HG02588 (cell line): ENCODE measurements at regions not wholly inside any gene's neighbourhood (a gene's known extent, or its start where the extent isn't known, plus 50 kb on each side); places are given as distances from the start of the nearest gene placed in this dataset.

Experiments used
- ATAC-seq: cut with Tn5 transposase; IDR thresholded peaks from one replicate; pipeline ENCODE4 v1.9.1; 2021; ENCODE audit warnings: mild to moderate bottlenecking, moderate library complexity; ENCODE audit not compliant: unreplicated experiment

DNA sequence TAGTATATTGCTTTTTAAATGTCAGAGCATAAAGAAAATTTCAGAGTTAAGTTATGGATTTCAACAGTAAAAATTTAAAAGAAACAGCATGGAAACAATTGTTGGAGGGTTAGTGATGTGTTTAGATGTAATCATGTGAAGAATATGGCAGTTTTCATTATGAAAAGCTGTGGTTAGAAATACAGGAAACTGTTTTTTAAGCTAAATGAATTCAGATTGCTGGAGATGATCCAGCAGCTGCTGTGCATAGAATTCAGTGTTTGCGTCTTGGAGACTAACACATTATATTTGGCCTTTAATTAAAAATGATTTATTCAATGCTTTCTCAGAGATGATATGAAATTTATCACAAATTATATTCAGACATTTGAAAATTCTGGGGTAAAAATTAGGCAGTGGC, 273.6 kb upstream of the LRRC7 start:
- ATAC-seq: no peak

DNA sequence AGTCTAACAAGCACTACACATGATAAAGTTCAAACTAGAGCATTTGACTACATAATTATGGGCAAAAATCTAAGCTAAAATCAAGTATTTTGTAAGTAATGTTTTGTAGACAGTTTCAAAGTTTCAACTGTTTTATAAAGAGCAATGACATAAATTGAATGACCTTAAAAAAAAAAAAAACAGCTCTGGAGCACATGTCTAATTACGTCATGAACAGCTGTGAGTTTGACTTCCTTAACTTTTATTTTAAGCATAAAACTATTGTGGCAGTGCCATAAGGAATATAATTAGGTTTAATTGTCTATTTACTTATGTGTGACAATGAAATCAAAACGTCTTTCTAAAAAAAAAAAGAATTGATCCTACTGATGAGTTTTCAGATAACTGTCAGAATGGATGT, 272.5 kb upstream of the LRRC7 start:
- no peak for ATAC-seq

DNA sequence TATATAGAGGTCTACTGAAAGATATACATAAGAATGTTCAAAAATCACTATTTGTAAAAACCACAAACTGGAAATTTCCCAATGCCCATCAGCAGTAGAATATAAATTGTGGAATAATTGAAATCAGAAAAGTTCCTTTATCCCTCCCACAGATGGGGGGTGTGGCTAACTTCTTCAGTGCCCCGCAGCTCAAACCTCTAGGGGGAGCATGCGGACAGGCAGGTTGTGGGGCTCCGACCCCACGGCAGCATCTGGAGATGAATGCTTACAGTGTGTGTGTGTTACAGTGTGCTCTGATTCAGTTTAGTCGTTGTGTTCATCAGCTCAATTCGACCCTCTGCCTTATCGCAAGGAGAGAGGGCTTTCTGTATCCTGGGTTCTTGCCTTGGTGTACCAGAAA, 262.1 kb upstream of the LRRC7 start:
- no peak for ATAC-seq

DNA sequence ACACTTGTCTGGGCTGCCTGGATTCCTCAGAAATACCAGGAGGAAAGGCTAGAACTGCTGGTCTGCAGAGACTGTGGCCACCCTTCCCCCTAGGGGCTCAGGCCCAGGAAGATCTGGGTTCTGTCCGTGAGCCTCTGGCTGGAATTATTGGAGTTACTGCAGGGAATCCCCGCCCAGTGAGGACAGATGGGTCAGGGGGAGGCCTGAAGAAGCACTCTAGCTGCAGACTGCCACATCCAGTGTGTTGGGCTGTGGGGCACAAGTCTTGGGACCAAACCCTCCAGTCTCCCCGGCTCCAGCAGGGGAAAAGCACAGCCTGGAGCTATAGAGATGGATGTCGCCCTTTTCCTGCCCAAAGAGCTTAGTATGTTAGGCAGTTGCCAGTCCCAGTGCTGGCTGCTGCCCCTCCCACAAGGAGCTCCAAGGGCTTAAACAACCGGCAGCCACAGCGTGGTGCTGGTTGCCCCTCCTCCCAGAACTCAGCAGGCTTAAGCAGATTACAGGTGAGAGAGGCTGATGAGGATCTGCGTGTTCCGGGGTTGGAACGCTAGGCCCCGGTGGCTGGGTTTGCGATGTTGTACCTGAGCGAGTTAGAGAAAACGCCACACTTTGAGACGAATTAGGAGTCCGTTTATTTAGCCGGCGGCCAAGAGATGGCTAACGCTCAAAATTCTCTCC, 255.5 kb upstream of the LRRC7 start:
- no peak for ATAC-seq

DNA sequence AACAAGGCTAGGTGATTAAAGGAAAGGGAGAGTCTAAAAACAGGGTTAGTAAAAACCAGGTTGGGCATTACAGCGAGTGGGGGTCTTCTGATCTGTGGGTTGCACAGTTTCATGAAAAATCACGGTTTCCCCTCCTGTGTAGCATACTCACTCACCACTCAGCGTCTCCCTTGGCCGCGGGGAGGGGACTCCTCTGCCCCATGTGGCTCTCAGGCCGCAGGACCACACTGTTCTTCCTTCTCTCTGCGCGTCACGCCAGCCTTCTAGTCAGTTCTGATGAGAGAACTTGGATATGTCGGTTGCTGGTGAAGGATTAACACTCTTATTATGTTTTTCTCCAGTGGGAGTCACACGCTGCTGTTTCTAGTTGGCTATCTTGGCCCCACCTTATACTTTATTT, 254.6 kb upstream of the LRRC7 start:
- ATAC-seq: no peak

DNA sequence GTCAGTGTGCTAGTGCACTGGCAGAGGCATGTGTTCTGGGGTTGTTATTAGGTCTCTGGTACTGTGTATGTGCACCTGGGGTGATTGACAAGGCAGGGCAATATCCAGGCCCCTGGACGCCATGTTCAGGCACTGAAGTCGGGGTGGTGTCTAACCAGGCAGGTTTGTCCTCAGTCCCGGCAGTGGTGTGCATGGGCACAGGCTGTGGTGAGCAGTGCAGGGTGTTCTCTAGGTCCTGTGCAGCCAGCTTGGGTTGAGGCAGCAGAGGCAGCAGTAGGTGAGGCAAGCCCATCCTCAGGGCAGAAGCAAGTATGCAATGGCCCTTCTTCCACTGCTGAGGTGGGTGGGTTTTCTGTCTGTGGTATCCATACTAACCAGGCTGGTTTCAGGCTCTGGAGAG, 252.3 kb upstream of the LRRC7 start:
- no peak for ATAC-seq

DNA sequence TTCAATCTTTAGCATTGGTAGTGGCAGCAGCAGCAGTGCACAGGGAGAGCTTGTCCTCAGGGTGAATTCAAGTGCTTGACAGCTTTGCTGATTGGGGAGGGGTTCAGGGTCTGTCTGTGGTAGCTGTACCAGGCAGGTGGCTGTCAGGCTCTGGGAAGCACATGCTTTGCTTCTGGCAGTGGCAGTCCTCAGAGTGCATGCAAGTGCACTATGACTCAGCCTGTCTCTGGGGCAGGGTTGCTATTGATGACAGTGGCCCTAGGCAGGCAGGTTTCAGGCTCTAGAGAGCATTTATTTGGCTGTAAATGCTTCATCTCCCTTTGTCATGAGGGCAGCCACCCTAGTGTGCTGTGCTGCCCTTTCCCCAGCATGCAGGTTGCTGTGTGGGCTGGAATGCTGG, 251.9 kb upstream of the LRRC7 start:
- no peak for ATAC-seq

DNA sequence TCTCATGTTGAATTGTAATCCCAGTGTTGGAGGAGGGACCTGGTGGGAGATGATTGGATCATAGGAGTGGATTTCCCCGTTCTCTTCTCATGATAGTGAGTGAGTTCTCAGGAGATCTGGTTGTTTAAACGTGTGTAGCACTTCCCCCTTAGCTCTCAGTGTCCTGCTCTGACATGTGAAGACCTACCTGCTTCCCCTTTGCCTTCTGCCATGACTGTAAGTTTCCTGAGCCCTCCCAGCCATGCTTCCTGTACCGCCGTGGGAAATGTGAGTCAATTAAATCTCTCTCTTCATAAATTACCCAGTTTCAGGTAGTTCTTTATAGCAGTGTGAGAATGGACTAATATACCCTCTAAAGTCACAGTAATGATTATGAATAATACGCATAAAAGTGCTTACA, 248.4 kb upstream of the LRRC7 start:
- no peak for ATAC-seq

DNA sequence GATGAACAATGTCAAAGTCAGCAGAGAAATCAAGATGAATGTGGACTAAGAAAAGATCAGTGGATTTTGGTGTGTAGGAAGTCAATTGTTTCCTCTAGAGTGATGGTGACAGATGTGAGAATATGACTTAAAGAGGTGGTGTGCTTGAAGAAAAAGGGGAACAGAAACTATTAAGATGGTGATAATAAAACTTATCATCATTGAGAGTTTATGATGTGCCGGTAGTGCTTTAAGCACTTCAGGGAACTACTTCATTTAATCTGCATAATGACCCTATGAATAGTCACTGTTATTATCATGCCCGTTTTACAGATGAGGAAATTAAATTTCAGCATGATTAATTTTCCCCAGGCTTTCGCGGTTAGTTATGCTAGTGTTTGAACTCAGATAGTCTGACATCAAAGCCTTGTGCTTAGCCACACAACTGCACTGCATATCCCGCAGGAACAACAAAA, 246.9 kb upstream of the LRRC7 start:
- ATAC-seq: no peak

DNA sequence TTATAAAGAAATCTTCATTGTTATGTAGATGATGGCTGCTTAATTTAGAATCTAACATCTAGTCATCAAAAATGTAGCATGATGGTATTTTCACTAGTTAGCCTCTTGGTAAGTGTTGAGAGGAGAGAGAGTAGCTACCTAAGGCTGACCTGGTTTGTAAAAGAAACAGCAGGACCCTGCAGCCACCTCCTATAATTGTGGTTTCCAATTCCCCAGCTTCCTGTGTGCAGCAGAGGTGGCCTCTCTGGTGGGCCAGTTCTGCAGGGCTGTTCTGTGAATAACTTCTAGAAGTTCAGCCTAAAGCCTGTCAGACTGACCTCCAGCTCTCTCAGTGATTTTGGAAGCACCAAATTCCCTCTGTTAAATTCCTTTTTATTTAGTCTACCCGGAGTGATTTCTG, 246.4 kb upstream of the LRRC7 start:
- ATAC-seq: no peak

DNA sequence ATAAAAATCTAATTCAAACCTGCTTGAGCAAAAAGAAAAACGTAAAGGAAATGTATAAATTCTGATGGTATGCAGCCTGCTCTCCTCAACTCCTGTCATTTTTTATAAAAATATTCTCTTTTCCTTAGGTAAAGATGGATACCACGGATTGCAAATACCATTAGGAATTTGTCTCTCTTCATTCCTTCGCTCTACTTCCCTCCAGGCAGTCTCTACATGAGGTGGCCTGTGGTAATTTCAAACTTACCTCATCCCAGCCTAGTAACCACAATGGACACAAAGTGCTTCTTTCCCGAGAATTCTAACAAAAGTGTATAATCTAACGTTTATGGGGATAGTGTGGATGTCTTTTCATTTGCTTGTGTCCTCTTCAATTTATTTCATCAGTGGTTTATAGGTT, 239.5 kb upstream of the LRRC7 start:
- ATAC-seq: no peak

DNA sequence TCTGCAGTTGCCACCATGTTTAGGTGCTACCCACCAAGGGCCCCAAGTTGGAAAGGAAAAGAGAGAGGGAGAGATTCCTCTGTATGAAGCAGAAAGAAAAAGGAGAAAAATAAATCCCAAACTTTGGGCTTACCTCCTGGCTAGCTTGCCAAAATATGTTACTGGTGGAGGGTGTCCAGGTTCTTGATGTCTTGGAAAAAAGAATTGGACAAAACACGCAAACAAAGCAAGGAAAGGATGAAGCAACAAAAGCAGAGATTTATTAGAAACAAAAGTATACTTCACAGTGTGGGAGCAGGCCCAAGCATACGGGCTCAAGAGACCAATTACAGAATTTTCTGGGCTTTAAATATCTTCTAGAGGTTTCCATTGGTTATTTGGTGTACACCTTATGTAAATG, 204.5 kb upstream of the LRRC7 start:
- ATAC-seq: no peak

DNA sequence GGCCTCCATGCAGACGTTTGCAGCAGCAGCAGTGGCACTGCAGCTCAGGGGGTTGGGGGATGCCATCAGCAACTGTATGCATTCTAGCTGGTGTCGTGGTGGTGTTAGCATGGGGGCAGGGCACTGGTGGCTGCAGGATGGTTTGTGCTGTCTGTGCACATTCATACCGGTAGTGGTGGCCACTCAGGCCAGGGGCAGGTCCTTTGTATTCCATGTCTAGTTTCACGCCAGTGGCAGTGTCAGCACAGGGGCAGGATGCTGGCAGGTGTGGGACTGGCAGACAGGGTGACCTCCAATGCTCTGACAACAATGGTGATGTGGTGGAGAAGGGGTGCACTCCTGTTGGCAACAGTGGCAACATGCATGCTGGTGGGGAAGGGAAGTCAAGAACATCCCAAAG, 194.2 kb upstream of the LRRC7 start:
- no peak for ATAC-seq

DNA sequence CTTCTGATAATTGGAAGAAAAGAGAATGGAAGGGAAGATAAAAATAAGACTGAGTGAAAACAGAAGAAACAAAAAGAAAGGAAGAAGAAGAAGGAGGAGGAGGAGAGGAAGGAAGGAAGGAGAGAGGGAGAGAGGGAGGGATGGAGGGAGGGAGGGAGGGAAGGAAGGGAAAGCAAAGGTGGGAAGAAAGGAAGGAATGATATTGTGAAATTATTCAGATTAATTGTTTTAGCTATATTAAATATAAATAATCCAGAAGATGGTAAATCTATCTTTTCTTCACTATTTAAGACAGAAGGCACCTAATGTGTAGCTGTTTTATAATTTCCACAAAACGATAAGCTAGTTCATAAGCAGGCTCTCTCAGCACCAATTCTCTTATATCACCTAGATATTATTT, 191.3 kb upstream of the LRRC7 start:
- no peak for ATAC-seq

DNA sequence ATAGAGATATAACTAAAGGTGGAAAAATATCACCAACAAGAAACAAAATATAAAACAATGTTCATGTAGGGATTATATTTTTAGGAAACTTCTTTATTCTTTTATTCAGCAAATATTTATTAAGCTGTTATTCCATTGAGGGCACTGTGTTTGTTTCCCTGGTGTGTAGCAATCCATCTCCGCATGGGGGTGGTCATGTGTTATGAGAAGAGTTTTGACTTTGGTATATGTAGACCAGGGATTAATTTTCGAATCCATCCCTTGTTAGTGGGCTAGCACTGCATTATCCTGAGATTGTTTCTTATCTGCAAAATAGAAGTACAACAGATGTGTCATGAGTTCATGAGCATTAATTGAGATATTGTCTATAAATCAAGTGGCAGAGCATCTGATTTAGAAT, 190.2 kb upstream of the LRRC7 start:
- no peak for ATAC-seq

DNA sequence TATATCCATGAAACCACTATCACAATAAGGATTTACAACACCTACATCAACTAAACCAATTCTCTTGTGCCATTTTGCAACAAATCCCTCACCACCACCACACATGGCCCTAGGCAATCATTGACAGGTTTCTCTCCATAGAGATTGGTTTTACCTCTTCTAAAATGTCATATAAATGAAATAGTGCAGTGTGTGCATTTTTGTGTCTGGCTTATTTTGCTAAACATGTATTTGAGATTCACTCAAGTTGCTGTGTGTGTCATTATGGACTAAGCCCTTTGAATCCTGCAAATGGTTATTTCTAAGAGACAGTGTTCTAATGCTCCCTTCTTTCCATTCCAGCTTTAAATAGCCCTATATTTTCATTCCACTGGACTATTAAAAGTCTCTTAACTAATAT, 179.7 kb upstream of the LRRC7 start:
- ATAC-seq: no peak

DNA sequence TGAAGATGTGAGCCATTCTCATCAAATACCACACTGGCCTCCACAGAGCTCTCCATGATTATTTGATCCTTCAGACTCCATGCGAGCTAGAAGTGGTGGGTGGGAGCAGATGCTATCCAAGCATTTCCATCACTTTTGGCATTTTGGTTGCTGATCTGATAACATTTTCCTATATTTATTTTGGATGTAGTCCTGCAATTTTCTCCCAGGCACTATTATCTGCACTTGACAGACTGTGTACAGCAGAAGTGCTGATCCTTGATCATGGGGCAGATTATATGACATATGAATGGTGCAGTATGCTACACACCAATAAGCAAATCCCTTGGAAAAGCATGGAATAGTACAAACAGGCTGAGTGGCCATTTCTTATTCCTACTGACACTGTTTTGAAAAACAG, 167.6 kb upstream of the LRRC7 start:
- no peak for ATAC-seq

DNA sequence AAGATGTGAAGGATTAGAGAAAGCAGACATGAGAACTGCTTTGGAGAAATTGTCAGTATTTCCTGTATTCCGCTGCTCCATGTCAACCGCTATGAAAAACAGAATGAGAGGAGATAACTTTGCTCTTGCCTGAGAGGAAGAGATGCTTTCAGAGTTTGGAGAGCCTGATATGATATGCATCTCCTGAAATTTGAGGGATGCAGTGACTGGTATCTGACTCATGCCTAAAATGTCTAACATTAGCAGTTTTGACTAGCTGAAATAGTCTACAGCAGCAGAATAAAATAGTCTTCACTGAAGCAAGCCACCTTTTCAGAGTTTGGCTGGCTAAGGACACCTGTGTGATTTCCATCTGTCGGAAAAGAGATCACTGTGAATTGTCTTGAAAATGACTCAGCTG, 165.8 kb upstream of the LRRC7 start:
- ATAC-seq: no peak

DNA sequence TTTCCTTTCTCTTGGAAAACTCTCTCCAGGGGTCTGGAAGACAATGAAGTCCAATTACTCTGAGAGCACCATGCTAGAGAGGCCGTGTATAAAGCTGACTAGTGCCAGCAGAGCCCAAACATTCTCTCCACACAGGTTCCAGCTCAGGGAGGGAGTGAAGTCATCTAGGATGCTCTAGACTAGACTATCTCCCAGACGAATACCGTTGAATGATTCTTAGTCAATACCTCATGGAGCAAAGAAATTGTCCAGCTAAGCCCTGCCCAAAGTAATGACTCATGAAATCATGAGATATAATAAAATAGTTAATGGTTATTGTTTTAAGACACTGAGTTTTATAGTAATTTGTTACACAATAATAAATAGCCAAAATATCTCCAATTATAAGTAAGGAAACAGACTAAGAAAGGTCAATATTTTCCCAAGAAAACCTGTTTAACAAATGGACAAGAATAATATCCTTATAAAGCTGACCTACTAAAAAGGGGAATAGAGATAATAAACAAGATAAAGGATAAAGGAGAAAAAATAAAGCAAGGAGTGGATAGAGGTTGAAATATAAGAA, 163.9 kb upstream of the LRRC7 start:
- no peak for ATAC-seq

DNA sequence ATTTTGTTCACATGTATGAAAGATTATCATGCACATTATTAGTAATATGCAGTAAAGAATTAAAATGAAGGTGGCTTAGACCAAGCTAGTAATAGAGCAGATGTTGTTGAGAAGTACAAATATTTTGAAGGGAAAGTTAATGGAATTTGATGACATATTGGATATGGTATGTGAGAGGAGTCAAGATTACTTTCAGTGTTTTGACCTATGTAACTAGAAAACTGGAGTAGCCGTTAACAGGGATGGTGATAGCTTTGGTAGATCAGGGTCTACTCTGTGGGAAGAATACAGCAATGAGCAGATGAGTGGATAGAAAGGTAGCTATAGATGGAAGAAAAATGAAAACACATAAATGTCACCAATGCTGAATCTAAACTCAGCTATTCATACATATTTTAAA, 163.2 kb upstream of the LRRC7 start:
- no peak for ATAC-seq

DNA sequence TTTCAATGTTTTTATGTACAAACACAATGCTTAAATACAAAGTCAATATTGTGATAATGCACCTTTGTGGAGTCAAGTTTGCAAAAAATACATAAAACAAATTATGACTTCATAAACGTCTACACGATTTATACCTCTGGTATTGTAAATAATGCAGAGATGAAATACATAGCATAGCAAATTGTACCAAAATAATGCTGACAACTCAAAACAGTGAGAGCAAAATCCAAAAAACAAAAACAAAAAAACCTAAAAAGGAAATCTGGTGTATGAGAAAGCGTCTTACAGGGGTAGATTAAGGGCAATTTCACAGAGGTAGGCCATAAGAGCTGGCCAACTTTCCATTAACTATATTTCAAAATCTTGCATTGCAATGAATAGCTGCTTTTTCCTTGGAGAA, 161.5 kb upstream of the LRRC7 start:
- ATAC-seq: no peak

DNA sequence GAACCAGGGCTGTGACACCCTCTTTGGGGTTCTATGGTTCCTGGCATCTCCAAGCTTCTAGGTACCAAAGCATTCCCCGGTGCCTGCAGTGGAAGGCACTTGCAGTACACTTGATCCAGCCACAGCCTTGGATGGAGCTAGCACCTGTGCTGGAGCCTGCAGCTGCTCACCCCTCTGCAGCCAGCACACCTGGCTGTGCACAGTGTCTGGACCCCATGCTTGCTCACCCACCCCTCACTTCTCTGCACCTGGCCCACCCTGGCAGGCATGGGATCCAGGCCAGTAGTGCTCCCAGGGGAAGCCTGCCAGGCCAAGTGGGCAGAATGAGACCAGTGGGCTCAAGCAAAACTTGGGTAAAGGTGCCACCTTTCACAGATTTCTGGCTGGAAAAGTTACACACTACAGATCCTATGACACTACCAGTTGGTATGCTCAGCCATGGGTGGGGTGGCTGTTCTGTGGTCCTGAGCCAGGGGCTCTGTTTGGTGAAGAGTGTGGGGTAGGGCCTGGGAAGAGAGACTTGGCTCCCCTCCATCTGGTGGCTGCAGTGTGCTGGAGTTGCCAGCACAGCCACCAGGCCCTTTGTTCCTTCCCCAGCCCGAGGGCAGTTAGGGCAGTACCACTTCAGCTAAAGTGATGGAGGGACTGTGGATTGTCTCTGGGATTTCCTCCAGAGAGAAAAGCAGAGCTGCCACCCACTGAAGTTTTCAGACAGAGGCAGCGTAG, 157.8 kb upstream of the LRRC7 start:
- ATAC-seq: no peak

DNA sequence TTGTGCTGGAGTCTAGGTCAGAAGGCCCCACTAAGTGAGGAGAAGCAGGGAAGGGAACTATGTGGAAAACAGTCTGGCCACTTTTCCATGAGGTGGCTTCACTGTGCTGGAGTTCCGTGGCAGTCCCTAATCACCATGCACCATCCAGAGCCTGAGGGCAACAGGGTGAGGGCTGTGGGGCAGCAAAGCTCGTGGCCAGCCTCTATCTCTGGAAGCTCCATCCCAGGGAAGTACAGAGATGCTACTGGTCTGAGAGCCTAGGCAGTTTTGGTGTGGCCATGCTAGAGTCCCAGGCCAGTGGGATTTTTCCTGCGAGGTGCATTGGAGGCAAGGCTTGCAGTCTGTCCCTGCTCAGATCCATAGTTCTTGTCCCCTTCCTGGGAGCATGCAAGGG, 157.3 kb upstream of the LRRC7 start:
- ATAC-seq: no peak
